ENCODE measurements at regions not wholly inside any gene's neighbourhood (a gene's known extent, or its start where the extent isn't known, plus 50 kb on each side); places are given as distances from the start of the nearest gene placed in this dataset.

- Histone ChIP-seq H3K36me3 (replicated peaks in 1 of 2) (no peaks in the 10 kb centered on the region), H3K27ac (no peak overlapping the region), H3K9me3 (replicated peaks in 1 of 3) (no peaks in the 10 kb centered on the region), H3K27me3 (no peaks in the 10 kb centered on the region), H3K4me3 (no peak overlapping the region), H3K4me1 (replicated peaks in 1 of 2) (no peaks in the 10 kb centered on the region)
- DNase-seq: no peak
- intact Hi-C loops (cut with DNase I): no loop called here
- TF ChIP-seq CTCF (IDR thresholded peaks at IDR 0.05) (no peak), POLR2A (IDR thresholded peaks at IDR 0.05) (no peak)
Measured at GRCh38 chr3:95438274-95438673, 1375.4 kb downstream of the NSUN3 start.

GRCh38 chr3:95442766-95443165, 1371.6 kb upstream of the EPHA6 start:
- TF ChIP-seq CTCF (IDR thresholded peaks at IDR 0.05) (no peak), POLR2A (IDR thresholded peaks at IDR 0.05) (no peak)
- no peaks in the 10 kb centered on the region for H3K27me3 ChIP-seq
- H3K4me1 ChIP-seq (replicated peaks in 1 of 2): no peaks in the 10 kb centered on the region
- intact Hi-C loops (cut with DNase I): no loop called here
- WGBS, 4 donors: 74 to 78% (median 74%) methylated on average over 2 of the region's 2 CpGs
- no peak for DNase-seq
- no peak overlapping the region for H3K27ac ChIP-seq
- H3K9me3 ChIP-seq (replicated peaks in 1 of 3): no peaks in the 10 kb centered on the region
- H3K36me3 ChIP-seq (replicated peaks in 1 of 2): no peaks in the 10 kb centered on the region
- no peak overlapping the region for H3K4me3 ChIP-seq

- Histone ChIP-seq H3K36me3 (replicated peaks in 1 of 2) (no peaks in the 10 kb centered on the region), H3K4me1 (replicated peaks in 1 of 2) (no peaks in the 10 kb centered on the region), H3K27me3 (no peaks in the 10 kb centered on the region), H3K4me3 (no peak overlapping the region), H3K9me3 (replicated peaks in 1 of 3) (no peaks in the 10 kb centered on the region), H3K27ac (no peak overlapping the region)
- DNase-seq: no peak
- intact Hi-C loops (cut with DNase I): no loop called here
- TF ChIP-seq CTCF (IDR thresholded peaks at IDR 0.05) (no peak), POLR2A (IDR thresholded peaks at IDR 0.05) (no peak)
- WGBS, 4 donors: 53 to 75% (median 72%) methylated on average over 1 of the region's 1 CpG
Measured at GRCh38 chr3:95449841-95450240, 1364.6 kb upstream of the EPHA6 start.

- Histone ChIP-seq H3K4me1 (replicated peaks in 1 of 2) (no peaks in the 10 kb centered on the region), H3K36me3 (replicated peaks in 1 of 2) (no peaks in the 10 kb centered on the region), H3K27me3 (no peaks in the 10 kb centered on the region), H3K27ac (no peak overlapping the region), H3K9me3 (replicated peaks in 1 of 3) (no peaks in the 10 kb centered on the region), H3K4me3 (no peak overlapping the region)
- intact Hi-C loops (cut with DNase I): no loop called here
- TF ChIP-seq POLR2A (IDR thresholded peaks at IDR 0.05) (no peak), CTCF (IDR thresholded peaks at IDR 0.05) (no peak)
- WGBS, 4 donors: 82 to 92% (median 84%) methylated on average over 2 of the region's 2 CpGs
- DNase-seq: no peak
Measured at GRCh38 chr3:95453242-95453641, 1361.2 kb upstream of the EPHA6 start.
